Fibroblast of lung (primary cell): ENCODE measurements at regions not wholly inside any gene's neighbourhood (a gene's known extent, or its start where the extent isn't known, plus 50 kb on each side); places are given as distances from the start of the nearest gene placed in this dataset.

ENCODE experiments used
- CTCF ChIP-seq, 2 donors: IDR thresholded peaks in 1 of 2; conservative IDR thresholded peaks in 1 of 2; 1 replicate in 1 of 2; 2 replicates in 1 of 2; pipeline ENCODE4 v1.5.1; 2011 to 2012; ENCODE audit warnings: low read length in 2 of 2, control low read depth in 1 of 2, inconsistent platforms in 1 of 2, low read depth in 1 of 2, mild to moderate bottlenecking in 1 of 2
- EZH2 ChIP-seq: IDR thresholded peaks from 2 replicates; pipeline ENCODE4 v1.5.1; 2012; ENCODE audit warnings: low read length, control low read depth, mild to moderate bottlenecking; ENCODE audit errors: missing control alignments

GRCh38 chr1:174097426-174097825 is 61.9 kb upstream of the RABGAP1L start:
- no peak for TF ChIP-seq CTCF (conservative IDR thresholded peaks at IDR 0.05 in 1 of 2, IDR thresholded peaks at IDR 0.05 in 1 of 2; ENCODE audit: low read depth in 1 of 2, low read length in 2 of 2)
- TF ChIP-seq EZH2 = no peak
